ENCODE measurements at regions not wholly inside any gene's neighbourhood (a gene's known extent, or its start where the extent isn't known, plus 50 kb on each side); places are given as distances from the start of the nearest gene placed in this dataset.

GRCh38 chr5:109468288-109468676 is 58.5 kb upstream of the PJA2 start:
- no peak for DNase-seq (ENCODE audit: low read depth)

GRCh38 chr5:109467058-109467457 is 57.3 kb upstream of the PJA2 start:
- DNase-seq (ENCODE audit: low read depth), result no peak

Data from stimulated activated CD8-positive, alpha-beta memory T cell treated with anti-CD3 and anti-CD28 coated beads, Interleukin-12 subunit alpha, Interleukin-12 subunit beta, amount 100 ng/mL, for 1 hour (primary cell).